Forelimb muscle (tissue), 1 donor: ENCODE measurements at regions not wholly inside any gene's neighbourhood (a gene's known extent, or its start where the extent isn't known, plus 50 kb on each side); places are given as distances from the start of the nearest gene placed in this dataset.
"Not testable (repeated sequence)": the region's sequence is repeated elsewhere in the genome, so short reads cannot be mapped to it uniquely, and the experiment has no call there.

ENCODE experiments used
- DNase-seq: peaks from one replicate; pipeline ENCODE4 v3.0.0-alpha.2; 2013; ENCODE audit warnings: low read depth

DNA sequence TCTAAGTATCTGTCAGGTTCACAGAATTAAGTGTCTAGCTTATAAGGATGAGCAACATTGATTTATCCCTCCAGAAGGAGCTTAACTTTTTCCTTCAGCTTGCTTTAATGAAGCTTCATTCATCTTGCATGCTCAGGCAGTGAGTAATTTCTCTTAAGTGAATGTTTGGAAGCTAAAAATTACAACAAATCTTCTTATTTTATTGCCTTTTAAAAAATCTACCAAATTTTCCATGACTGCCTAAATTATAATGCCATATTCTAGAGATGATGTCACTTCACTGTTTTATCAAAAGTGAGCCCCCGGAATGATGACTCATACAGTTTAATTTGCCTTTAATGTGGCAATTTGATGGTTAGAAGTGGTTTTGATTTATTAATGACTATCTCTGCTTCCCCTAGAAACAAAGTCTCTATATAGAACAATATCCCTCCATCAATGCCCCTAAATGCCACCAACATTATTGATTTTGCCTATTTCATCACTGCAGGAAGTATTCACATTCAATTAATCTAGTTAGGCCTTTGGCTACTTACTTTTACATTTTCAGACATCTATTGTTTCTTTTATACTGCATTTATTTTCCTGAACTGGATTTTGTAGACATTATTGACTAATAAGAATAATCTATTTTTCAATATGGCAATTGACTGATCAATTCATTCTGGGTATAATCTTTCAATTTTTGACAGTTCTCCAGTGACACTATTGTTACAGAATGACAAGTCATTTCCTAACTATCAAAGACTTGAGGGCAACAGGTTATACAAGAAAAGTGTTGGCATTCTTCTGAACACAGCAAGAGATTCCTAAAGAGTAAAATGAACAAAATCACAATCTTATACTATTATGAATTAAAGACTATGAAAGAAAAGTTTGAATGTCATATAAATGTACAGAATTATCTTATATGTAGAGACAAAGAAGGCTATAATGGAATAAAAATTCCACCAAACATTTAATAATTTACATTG lies 139.3 kb upstream of the ODAD2 start:
- DNase-seq, result no peak

GRCh38 chr10:28135258-28135657 lies 136.4 kb upstream of the ODAD2 start:
- DNase-seq, result no peak

DNA sequence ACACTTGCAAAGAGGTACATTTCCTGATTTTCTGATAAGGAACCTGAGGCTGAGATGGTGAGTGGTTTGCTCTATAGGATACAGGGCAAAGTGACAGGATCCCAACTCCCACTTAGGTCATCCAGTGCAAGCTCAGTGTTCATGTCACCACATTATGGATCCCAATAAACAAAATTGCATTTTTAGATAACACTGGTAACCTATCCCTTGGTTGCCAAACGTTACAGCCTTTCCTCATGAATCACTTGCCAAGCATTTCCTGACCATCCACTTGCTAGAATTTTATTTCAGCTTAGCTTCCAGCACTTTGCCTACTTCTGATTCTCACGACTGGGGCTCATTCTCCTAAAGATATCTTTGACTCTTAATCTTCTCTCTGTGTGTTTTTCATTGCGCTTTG lies 131.4 kb upstream of the ODAD2 start:
- DNase-seq, result no peak

DNA sequence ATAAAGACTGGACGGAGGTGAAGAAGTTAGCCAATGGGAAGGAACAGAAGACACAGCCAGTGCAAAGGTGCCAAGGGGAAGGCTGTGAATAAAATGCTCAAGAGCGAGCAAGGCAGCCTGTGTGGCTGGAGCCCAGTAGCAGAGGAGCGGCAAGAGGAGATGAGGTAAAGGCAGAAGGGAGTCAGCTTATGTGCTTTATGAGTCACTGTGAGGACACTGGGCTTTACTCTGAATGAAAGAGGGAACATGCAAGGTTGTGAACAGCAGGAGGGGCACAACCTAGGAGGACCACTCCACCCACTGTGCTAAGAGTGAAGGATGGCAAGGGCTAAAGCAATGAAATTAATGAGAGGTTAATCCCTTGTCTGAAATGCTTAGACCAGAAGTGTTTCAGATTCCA lies 129.0 kb upstream of the ODAD2 start:
- no peak for DNase-seq

DNA sequence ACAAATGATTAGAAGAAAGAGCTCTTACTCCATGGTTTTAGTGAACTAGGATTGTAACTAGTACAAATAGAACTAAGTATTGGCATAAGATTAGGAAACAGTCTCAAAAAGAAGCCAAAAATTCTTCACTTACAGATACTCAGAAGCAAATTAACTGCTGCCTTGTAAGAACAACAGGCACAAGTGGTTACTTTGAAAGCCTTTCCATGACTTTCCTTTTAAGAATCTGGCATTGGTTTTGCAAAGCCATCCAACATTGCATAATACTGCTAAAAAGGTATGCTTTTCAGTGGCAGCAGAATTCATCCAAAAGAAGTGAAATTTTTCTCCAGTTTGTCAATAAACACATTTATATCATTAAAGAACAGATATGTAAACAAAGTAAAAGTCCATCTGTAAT lies 126.8 kb upstream of the ODAD2 start:
- DNase-seq, result no peak

DNA sequence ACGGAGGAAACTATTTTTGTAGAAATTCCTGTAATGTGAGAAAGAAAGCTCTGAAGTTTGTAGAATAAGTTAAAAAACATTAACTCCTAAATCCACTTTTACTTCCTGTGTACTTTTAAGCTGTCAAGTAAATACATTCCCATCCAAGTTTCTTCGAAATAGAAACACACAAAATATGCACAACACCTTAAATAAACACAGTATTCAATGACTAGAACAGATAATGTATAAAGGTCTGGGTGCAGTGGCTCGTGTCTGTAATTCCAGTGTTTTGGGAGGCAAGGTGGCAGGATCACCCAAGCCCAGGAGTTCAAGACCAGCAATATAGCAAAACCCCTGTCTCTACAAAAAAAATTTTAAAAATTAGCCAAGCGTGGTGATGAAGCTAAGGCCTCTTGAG lies 121.9 kb upstream of the ODAD2 start:
- no peak for DNase-seq

- DNase-seq, result no peak
Observed at GRCh38 chr10:28120043-28120749, 121.3 kb upstream of the ODAD2 start.

DNA sequence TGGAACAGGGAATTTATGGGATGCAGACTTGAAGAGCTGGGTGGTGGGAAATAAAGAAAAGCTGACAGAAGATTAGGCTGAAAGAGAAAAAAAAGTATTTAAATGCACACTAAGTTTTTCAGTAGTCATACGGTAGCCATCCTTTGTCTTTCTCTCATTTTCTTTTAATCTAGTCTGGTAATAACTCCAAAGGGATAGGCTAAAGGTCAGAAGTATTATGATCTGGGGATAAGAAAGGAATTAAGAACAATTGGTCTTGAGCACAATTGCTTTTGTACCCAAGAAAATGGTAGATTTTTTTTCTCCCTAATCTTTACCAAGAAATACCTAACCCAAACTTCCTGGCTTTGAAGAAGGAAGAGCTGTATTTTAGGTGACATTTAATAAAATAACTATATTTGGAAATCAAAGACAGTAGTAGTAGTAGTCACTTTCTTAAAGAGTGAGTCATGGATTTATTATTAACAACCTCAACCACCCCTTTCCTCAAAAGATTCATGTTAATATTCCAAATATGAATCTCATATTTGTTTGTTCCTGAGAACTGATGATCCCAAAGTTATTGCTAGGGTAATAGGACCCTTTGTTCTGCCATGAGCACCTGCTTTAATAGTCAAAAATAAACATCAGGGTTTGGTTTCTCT lies 120.2 kb upstream of the ODAD2 start:
- no peak for DNase-seq

DNA sequence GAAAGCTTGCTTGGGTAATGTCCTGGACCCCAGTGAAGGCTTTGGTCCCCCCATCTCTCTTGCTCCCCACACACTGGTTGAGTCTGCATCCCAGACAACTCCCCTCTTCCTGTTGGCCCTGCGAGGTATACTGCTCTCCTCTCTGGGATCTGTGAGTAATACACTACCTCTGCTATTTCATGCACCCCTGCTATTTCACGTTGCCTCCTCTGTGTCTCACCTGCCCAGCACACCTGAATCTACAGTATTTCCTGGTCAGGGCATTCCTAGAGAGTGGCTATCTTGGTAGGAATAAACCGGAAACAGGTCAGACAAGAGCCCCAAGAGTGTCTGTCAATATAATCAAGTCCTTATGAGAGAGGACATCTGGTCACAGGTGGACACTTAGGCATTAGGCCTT lies 114.3 kb upstream of the ODAD2 start:
- DNase-seq, result no peak

DNA sequence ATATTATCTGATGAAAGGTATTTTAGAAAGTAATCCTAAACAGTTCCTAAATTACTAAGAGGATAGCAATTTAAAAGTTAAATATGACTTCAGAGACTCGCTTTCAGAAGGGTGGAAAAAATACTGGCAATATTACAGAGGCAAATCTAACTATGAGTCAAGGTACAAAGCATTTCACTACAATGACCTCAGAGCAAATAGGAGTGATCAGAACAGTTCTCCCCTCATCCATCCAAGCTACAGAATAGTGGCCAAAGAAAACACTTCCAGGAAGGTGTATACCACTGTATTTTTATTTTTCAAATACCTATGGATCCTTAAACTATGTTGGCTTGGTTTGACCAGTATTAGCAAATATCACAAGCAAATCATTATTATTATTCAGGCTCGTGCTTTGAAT lies 112.8 kb upstream of the ODAD2 start:
- DNase-seq, result no peak

DNA sequence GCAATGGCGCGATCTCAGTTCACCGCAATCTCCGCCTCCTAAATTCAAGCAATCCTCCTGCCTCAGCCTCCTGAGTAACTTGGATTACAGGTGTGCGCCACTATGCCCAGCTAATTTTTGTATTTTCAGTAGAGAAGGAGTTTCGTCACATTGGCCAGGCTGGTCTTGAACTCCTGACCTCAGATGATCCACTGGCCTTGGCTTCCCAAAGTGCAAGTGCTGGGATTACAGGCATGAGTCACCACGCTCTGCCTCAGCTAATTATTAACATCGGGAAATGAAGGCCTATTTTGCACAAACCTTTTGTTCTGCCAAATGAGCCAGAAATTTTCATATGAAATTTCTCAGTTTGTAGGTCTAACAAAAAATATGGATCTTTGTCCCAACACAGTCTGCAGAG lies 106.7 kb upstream of the ODAD2 start:
- no peak for DNase-seq

DNA sequence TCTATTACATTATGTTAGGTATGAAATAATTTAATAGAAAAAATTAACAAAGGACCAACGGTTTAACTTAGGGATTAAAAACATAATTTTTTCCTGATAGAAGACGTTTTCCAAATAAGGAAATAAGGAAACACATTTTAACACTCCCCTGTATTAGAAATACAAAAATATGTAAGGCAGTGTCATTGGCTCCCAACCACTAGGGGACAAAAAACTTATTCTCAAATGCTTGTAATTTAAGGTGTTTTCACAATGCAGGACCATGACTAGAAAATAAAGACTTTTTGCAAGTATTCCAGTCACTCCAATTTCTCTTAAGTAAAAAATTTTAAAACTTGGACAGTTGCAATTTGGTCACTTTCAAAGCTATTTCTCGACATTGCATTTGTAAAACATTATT lies 98.8 kb upstream of the ODAD2 start:
- no peak for DNase-seq

GRCh38 chr10:28095791-28096378 lies 97.0 kb upstream of the ODAD2 start:
- no peak for DNase-seq

DNA sequence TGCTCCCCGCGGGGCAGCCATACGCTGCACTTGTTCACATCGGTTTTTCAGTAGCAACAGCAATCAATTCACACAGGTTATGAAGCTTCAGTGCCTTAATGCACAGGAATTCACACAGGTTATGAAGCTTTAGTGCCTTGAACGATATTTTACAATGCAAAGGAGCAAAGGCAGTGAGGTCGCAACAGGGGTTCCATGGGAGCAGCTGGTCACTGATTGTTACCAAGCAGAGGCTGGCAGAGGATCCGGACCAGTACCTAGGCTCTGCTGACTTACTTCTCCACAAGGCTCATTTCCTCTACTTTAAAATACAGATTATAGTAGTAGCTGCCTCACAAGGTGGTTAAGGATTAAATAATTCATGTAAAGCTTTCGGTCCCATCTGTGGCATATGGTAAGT lies 95.2 kb upstream of the ODAD2 start:
- no peak for DNase-seq

DNA sequence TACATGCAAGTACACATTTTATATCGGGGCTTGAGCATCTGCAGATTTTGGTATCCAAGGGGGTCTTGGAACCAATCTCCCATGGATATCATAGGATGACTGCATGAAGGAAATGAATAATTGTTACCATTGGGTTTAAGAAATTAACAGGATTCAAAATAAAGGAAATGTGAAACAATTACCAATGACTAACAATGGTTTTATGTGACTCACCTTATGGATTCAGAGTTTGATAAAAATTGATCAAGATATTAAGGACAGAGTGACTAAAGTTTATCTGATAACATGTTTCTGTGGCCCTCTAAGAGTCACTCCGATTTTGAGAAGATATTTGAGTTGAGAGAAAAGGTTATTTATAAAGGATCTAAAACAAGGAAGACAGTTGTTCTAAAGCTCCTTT lies 93.0 kb upstream of the ODAD2 start:
- DNase-seq, result no peak

DNA sequence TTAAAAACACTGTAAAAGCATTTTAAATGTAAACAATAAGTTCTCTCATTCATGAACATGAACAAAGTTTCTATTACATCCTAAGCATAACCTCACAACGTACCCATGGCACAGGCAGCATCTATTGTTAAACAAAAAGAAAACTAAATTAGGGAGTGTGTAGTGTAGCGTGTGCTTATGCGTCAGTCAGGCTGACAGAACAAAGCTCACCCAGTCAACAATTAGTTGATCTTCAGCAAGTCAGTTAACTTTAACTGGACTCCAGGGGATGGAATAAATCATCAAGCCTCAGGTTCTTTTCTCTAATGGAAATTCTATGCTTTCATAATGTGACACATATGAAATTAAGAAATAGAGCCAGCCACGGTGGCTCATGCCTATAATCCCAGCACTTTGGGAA lies 91.6 kb upstream of the ODAD2 start:
- DNase-seq, result no peak

DNA sequence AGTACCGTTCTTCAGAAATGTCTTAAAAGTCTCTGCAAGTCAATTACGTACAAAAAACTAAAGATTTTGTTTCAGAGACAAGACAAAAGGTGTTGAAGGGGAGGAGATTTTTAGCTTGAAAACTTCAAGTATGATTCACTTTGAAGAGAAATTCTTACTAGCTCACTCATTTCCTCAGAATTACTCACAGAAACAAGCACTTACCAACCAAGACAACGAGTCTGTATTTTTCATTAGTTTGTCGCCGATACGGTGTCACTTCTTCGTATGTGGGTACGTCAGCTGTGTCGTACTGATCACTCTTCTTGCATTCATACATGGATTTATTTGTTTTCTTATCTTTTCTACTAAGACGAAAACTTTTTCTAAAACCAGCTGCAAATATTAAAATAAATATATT lies 90.6 kb upstream of the ODAD2 start:
- no peak for DNase-seq

- DNase-seq, result no peak
Observed at GRCh38 chr10:28087661-28088351, 88.9 kb upstream of the ODAD2 start.

DNA sequence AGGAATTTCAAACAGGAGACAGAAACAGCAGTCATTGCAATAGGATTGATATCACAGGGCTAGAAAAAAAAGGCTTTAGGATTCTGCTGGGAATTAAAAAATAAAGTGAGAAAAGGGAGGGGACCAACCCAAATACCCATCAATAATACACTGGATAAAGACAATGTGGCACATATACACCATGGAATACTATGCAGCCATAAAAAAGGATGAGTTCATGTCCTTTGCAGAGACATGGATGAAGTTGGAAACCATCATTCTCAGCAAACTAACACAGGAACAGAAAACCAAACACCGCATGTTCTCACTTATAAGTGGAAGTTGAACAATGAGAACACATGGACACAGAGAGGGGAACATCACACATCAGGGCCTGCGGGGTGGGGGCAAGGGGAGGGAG lies 86.9 kb upstream of the ODAD2 start:
- not testable (repeated sequence) for DNase-seq

DNA sequence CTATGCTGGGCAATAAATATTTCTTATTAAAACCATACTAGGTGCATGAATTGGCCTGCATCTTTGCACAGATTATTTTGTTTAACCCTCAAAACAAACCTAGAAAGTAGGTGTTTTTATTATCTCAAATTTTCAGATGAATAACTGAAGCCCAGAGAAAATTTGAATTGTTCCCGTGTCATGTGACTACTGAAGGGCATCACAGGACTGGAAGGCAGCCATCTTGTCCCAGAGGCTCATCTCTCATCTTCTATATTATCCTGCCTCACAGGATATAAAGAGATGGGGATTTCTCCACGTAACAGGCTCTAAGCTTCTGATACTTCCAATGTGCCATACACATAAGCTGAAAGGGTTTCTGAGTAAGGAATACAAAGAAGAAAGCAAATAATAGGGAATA lies 84.0 kb upstream of the ODAD2 start:
- DNase-seq, result no peak

GRCh38 chr10:28082316-28082715 lies 83.4 kb upstream of the ODAD2 start:
- DNase-seq, result no peak

DNA sequence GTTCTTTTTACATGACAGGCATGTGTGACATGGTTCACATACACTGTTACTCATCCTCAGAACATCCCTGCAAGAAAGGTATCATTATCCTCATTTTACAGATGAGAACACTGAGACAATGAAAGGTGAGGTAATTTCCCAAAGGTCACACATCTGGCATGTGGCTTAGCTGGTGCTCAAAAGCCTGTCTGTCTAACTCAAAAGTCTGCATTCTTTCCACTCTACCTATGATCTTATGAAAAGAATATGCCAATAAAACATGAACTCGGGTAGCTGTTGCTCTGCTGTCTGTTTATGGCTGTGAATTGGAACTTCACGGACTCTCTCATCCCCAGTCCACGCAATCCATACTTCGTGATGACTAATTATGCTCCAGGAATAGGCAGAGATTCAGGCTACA lies 79.0 kb upstream of the ODAD2 start:
- no peak for DNase-seq
